HG03103 (cell line): ENCODE measurements at regions not wholly inside any gene's neighbourhood (a gene's known extent, or its start where the extent isn't known, plus 50 kb on each side); places are given as distances from the start of the nearest gene placed in this dataset.
"Not testable (repeated sequence)": the region's sequence is repeated elsewhere in the genome, so short reads cannot be mapped to it uniquely, and the experiment has no call there.

Experiments
- ATAC-seq: cut with Tn5 transposase; IDR thresholded peaks from one replicate; pipeline ENCODE4 v1.9.1; 2021; ENCODE audit warnings: low read depth; ENCODE audit not compliant: unreplicated experiment

- no peak for ATAC-seq
Measured at GRCh38 chr6:100229512-100229911, 235.2 kb downstream of the SIM1 start.

- peak; percentile 99 for ATAC-seq
Measured at GRCh38 chr6:100228834-100229441, 234.9 kb upstream of the MCHR2 start.

- ATAC-seq, result peak; percentile 18
Measured at GRCh38 chr6:100228437-100228833, 234.4 kb upstream of the MCHR2 start.

- ATAC-seq, result no peak
Measured at GRCh38 chr6:100226811-100227210, 232.8 kb upstream of the MCHR2 start.

GRCh38 chr6:100223952-100224351, 229.9 kb upstream of the MCHR2 start:
- not testable (repeated sequence) for ATAC-seq

GRCh38 chr6:100220543-100220942, 226.5 kb upstream of the MCHR2 start:
- ATAC-seq, result no peak

- no peak for ATAC-seq
Measured at GRCh38 chr6:100217225-100218012, 223.4 kb upstream of the MCHR2 start.

- no peak for ATAC-seq
Measured at GRCh38 chr6:100216760-100217159, 222.7 kb upstream of the MCHR2 start.

GRCh38 chr6:100212131-100212530, 218.1 kb upstream of the MCHR2 start:
- no peak for ATAC-seq

GRCh38 chr6:100210137-100211117, 216.4 kb upstream of the MCHR2 start:
- ATAC-seq, result no peak

GRCh38 chr6:100209323-100210136, 215.5 kb upstream of the MCHR2 start:
- ATAC-seq, result no peak

- no peak for ATAC-seq
Measured at GRCh38 chr6:100203400-100203799, 209.4 kb upstream of the MCHR2 start.

GRCh38 chr6:100202417-100203194, 208.6 kb upstream of the MCHR2 start:
- ATAC-seq, result no peak

- ATAC-seq, result not testable (repeated sequence)
Measured at GRCh38 chr6:100196214-100196982, 202.4 kb upstream of the MCHR2 start.

- ATAC-seq, result not testable (repeated sequence)
Measured at GRCh38 chr6:100195244-100195643, 201.2 kb upstream of the MCHR2 start.

GRCh38 chr6:100194535-100194934, 200.5 kb upstream of the MCHR2 start:
- ATAC-seq, result no peak

- ATAC-seq, result no peak
Measured at GRCh38 chr6:100188754-100189153, 194.7 kb upstream of the MCHR2 start.

- no peak for ATAC-seq
Measured at GRCh38 chr6:100186552-100186951, 192.5 kb upstream of the MCHR2 start.

- peak; percentile 59 for ATAC-seq
Measured at GRCh38 chr6:100185615-100186014, 191.6 kb upstream of the MCHR2 start.
